Upper lobe of left lung (tissue), 4 donors: ENCODE measurements at regions not wholly inside any gene's neighbourhood (a gene's known extent, or its start where the extent isn't known, plus 50 kb on each side); places are given as distances from the start of the nearest gene placed in this dataset.

Source experiments
- CTCF ChIP-seq, 6 experiments: fragments of 450-650 bp in 4 of 6; fragments of 200-600 bp in 2 of 6; sonication (generic) in 2 of 6; IDR thresholded peaks; one replicate each; pipeline ENCODE4 v1.5.1; 2016 to 2019; ENCODE audit warnings: antibody characterized with exemption in 6 of 6
- EP300 ChIP-seq, 4 donors: sonication (generic); formaldehyde crosslinking; IDR thresholded peaks; one replicate each; pipeline ENCODE4 v1.5.1; 2017; ENCODE audit warnings: antibody characterized with exemption in 4 of 4, control low read depth in 2 of 4
- POLR2A ChIP-seq, 4 donors: fragments of 450-650 bp; IDR thresholded peaks; one replicate each; pipeline ENCODE4 v1.5.1; 2016 to 2017; ENCODE audit warnings: antibody characterized with exemption in 4 of 4, mild to moderate bottlenecking in 2 of 4

- TF ChIP-seq CTCF (IDR thresholded peaks at IDR 0.05) (no peak), POLR2A (IDR thresholded peaks at IDR 0.05) (no peak), EP300 (IDR thresholded peaks at IDR 0.05) (no peak)
Observed at GRCh38 chr4:118410138-118410537, 57.3 kb upstream of the PRSS12 start.
